CD8-positive, alpha-beta memory T cell (primary cell): ENCODE measurements at regions not wholly inside any gene's neighbourhood (a gene's known extent, or its start where the extent isn't known, plus 50 kb on each side); places are given as distances from the start of the nearest gene placed in this dataset.

Experiments used
- CTCF ChIA-PET: fragments of 350-600 bp; sonication (Branson Sonifier 250); formaldehyde crosslinking; loops from one replicate; lab custom pipeline; 2021; ENCODE audit warnings: antibody characterized with exemption; lab: Charles Lee
- POLR2A ChIA-PET: fragments of 350-600 bp; sonication (Branson Sonifier 250); formaldehyde crosslinking; loops from one replicate; lab custom pipeline; 2021; ENCODE audit warnings: antibody characterized with exemption; lab: Charles Lee
- DNase-seq, 5 donors: peaks; one replicate each; pipeline versions ENCODE4 v3.0.0 to v3.0.0-alpha.2; 2020 to 2022; ENCODE audit warnings: mixed read lengths in 1 of 5
- H3K27ac ChIP-seq: one replicate; pipeline ENCODE4 v1.7.0; 2013; ENCODE audit warnings: low read depth, mild to moderate bottlenecking, low read length, moderate library complexity
- H3K27me3 ChIP-seq: 2 replicates; pipeline ENCODE4 v1.7.0; 2013; ENCODE audit warnings: low read length, mild to moderate bottlenecking; ENCODE audit not compliant: insufficient read depth, poor library complexity, severe bottlenecking
- H3K36me3 ChIP-seq: 2 replicates; pipeline ENCODE4 v1.7.0; 2013; ENCODE audit warnings: mild to moderate bottlenecking, low read length, moderate library complexity; ENCODE audit not compliant: insufficient read depth
- H3K4me1 ChIP-seq: 2 replicates; pipeline ENCODE4 v1.7.0; 2013; ENCODE audit warnings: mild to moderate bottlenecking, low read length, moderate library complexity; ENCODE audit not compliant: insufficient read depth
- H3K4me3 ChIP-seq: 2 replicates; pipeline ENCODE4 v1.7.0; 2013; ENCODE audit warnings: mild to moderate bottlenecking, low read length
- H3K9me3 ChIP-seq: 2 replicates; pipeline ENCODE4 v1.7.0; 2013; ENCODE audit warnings: mild to moderate bottlenecking, low read length
- H3K27ac Mint-ChIP-seq, 8 donors: one replicate each; pipeline ENCODE4 v1.8.0; 2020 to 2021; ENCODE audit warnings: mixed read lengths in 8 of 8, mild to moderate bottlenecking in 6 of 8, inconsistent platforms in 3 of 8, moderate library complexity in 3 of 8
- H3K27me3 Mint-ChIP-seq, 2 donors: one replicate each; pipeline ENCODE4 v1.8.0; 2020 to 2021; ENCODE audit warnings: mixed read lengths in 2 of 2, mild to moderate bottlenecking in 1 of 2, moderate library complexity in 1 of 2
- H3K36me3 Mint-ChIP-seq, 3 donors: one replicate each; pipeline ENCODE4 v1.8.0; 2020 to 2021; ENCODE audit warnings: mixed read lengths in 3 of 3, inconsistent platforms in 1 of 3, mild to moderate bottlenecking in 1 of 3
- H3K4me1 Mint-ChIP-seq, 3 donors: one replicate each; pipeline ENCODE4 v1.8.0; 2020 to 2021; ENCODE audit warnings: mixed read lengths in 3 of 3, inconsistent platforms in 1 of 3, mild to moderate bottlenecking in 1 of 3
- H3K4me3 Mint-ChIP-seq, 7 donors: one replicate each; pipeline ENCODE4 v1.8.0; 2020 to 2021; ENCODE audit warnings: mixed read lengths in 7 of 7, mild to moderate bottlenecking in 6 of 7, moderate library complexity in 4 of 7, inconsistent platforms in 2 of 7
- H3K9me3 Mint-ChIP-seq, 5 donors: one replicate each; pipeline ENCODE4 v1.8.0; 2020 to 2022; ENCODE audit warnings: mixed read lengths in 5 of 5, mild to moderate bottlenecking in 3 of 5, moderate library complexity in 2 of 5, inconsistent platforms in 1 of 5

GRCh38 chr4:161222889-161223288 is 940.9 kb downstream of the FSTL5 start:
- CTCF ChIA-PET = no interaction called here
- no peak for DNase-seq

GRCh38 chr4:161208564-161208963 is 955.2 kb downstream of the FSTL5 start:
- Histone ChIP-seq H3K27me3 (no peaks in the 10 kb centered on the region), H3K27ac (no peak overlapping the region), H3K4me3 (no peak overlapping the region), H3K4me1 (no peaks in the 10 kb centered on the region), H3K9me3 (no peaks in the 10 kb centered on the region), H3K36me3 (no peaks in the 10 kb centered on the region)
- H3K27ac Mint-ChIP-seq = no peak overlapping the region
- POLR2A ChIA-PET = no interaction called here
- CTCF ChIA-PET = no interaction called here
- peaks cover 3 to 30% (median 16%) of the 10 kb centered on the region in 5 donors for H3K9me3 Mint-ChIP-seq
- H3K27me3 Mint-ChIP-seq = no peaks in the 10 kb centered on the region
- H3K36me3 Mint-ChIP-seq = no peaks in the 10 kb centered on the region
- DNase-seq = no peak
- H3K4me1 Mint-ChIP-seq = no peaks in the 10 kb centered on the region
- H3K4me3 Mint-ChIP-seq = no peak overlapping the region

More at GRCh38 chr4:161222889-161223288, 940.9 kb downstream of the FSTL5 start:
- H3K4me1 ChIP-seq = no peaks in the 10 kb centered on the region
- no peaks in the 10 kb centered on the region for H3K4me1 Mint-ChIP-seq
- peaks cover 0 to 1% (median 0%) of the 10 kb centered on the region in 3 donors for H3K36me3 Mint-ChIP-seq
- no peak overlapping the region for H3K27ac Mint-ChIP-seq
- H3K27me3 Mint-ChIP-seq = no peaks in the 10 kb centered on the region
- no peaks in the 10 kb centered on the region for H3K36me3 ChIP-seq
- peaks cover 3 to 37% (median 9%) of the 10 kb centered on the region in 5 donors for H3K9me3 Mint-ChIP-seq
- no peak overlapping the region for H3K4me3 Mint-ChIP-seq
- no peak overlapping the region for H3K27ac ChIP-seq
- H3K4me3 ChIP-seq = no peak overlapping the region
- H3K27me3 ChIP-seq = no peaks in the 10 kb centered on the region
- H3K9me3 ChIP-seq = no peaks in the 10 kb centered on the region
- POLR2A ChIA-PET = no interaction called here

DNA sequence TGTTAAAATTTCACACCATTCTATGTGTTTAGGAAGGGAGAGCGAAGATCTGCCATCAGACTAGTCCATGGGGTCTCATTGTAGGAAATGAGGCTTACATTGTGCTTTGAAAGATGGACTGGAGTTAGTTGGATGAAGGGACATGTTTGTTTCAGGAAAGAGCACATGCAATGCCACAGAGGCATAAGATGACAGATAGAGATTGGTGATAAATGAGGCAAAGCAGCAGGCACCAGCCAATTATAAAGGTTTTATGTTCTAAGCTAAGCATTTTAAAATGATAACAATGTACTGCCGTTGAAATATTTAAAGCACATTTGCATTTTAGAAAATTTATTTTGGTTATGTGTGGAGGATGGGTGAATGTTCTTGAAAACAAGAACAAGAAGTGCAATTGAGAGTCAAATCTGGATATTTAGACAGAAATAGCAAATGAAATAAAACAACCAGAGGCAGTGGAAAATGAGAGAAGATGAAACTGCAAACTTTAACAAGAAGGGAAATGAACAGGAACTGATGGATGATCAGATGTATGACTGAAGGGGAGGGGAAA is 957.2 kb downstream of the FSTL5 start:
- Histone ChIP-seq H3K27me3 (no peaks in the 10 kb centered on the region), H3K4me3 (no peak overlapping the region), H3K4me1 (no peaks in the 10 kb centered on the region), H3K36me3 (no peaks in the 10 kb centered on the region), H3K27ac (no peak overlapping the region), H3K9me3 (no peaks in the 10 kb centered on the region)
- Mint-ChIP-seq H3K4me3 (no peak overlapping the region), H3K27me3 (no peaks in the 10 kb centered on the region), H3K27ac (no peak overlapping the region), H3K36me3 (no peaks in the 10 kb centered on the region), H3K9me3 (peaks cover 0 to 20% (median 11%) of the 10 kb centered on the region in 5 donors), H3K4me1 (no peaks in the 10 kb centered on the region)
- ChIA-PET CTCF (no interaction called here), POLR2A (no interaction called here)
- no peak for DNase-seq

GRCh38 chr4:161203865-161204264 is 959.9 kb downstream of the FSTL5 start:
- no peaks in the 10 kb centered on the region for H3K9me3 ChIP-seq
- DNase-seq = no peak
- Mint-ChIP-seq H3K27ac (peak overlapping the region in 1 of 8 donors; percentile 71), H3K4me1 (no peaks in the 10 kb centered on the region), H3K4me3 (no peak overlapping the region), H3K27me3 (no peaks in the 10 kb centered on the region), H3K36me3 (no peaks in the 10 kb centered on the region), H3K9me3 (peaks cover 0 to 23% (median 9%) of the 10 kb centered on the region in 5 donors)
- no peak overlapping the region for H3K27ac ChIP-seq
- no peaks in the 10 kb centered on the region for H3K36me3 ChIP-seq
- ChIA-PET POLR2A (no interaction called here), CTCF (no interaction called here)
- H3K4me1 ChIP-seq = no peaks in the 10 kb centered on the region
- H3K27me3 ChIP-seq = no peaks in the 10 kb centered on the region
- H3K4me3 ChIP-seq = no peak overlapping the region

GRCh38 chr4:161197912-161198311 is 965.9 kb downstream of the FSTL5 start:
- no peaks in the 10 kb centered on the region for H3K36me3 Mint-ChIP-seq
- no peak overlapping the region for H3K4me3 Mint-ChIP-seq
- Histone ChIP-seq H3K4me1 (no peaks in the 10 kb centered on the region), H3K27ac (no peak overlapping the region), H3K36me3 (no peaks in the 10 kb centered on the region), H3K27me3 (no peaks in the 10 kb centered on the region), H3K4me3 (no peak overlapping the region), H3K9me3 (no peaks in the 10 kb centered on the region)
- CTCF ChIA-PET = no interaction called here
- no peak for DNase-seq
- H3K27me3 Mint-ChIP-seq = no peaks in the 10 kb centered on the region
- H3K9me3 Mint-ChIP-seq = peaks cover 3 to 31% (median 6%) of the 10 kb centered on the region in 5 donors
- H3K27ac Mint-ChIP-seq = no peak overlapping the region
- no peaks in the 10 kb centered on the region for H3K4me1 Mint-ChIP-seq
- POLR2A ChIA-PET = no interaction called here

DNA sequence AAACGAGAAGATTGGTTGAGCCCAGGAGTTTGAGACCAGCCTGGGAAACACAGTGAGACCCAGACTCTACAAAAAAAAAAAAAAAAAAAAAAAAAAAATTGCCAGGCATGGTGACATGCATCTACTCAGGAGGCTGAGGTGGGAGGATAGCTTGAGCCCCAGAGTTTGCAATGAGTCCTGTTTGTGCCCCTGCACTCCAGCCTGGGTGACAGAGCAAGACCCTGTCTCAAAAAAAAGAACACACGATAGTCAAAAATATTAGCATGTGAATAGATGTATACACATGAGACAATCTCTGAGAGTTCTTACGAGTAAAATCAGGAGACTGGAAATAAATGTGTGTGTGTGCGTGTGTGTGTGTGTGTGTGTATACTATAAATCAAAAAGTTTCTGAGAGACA is 966.3 kb downstream of the FSTL5 start:
- Mint-ChIP-seq H3K27me3 (no peaks in the 10 kb centered on the region), H3K4me3 (no peak overlapping the region), H3K9me3 (peaks cover 1 to 34% (median 9%) of the 10 kb centered on the region in 5 donors), H3K36me3 (no peaks in the 10 kb centered on the region), H3K4me1 (no peaks in the 10 kb centered on the region), H3K27ac (no peak overlapping the region)
- CTCF ChIA-PET = no interaction called here
- DNase-seq = no peak
- H3K4me3 ChIP-seq = no peak overlapping the region
- no peaks in the 10 kb centered on the region for H3K36me3 ChIP-seq
- H3K27ac ChIP-seq = no peak overlapping the region
- POLR2A ChIA-PET = no interaction called here
- no peaks in the 10 kb centered on the region for H3K4me1 ChIP-seq
- H3K27me3 ChIP-seq = no peaks in the 10 kb centered on the region
- H3K9me3 ChIP-seq = no peaks in the 10 kb centered on the region

DNA sequence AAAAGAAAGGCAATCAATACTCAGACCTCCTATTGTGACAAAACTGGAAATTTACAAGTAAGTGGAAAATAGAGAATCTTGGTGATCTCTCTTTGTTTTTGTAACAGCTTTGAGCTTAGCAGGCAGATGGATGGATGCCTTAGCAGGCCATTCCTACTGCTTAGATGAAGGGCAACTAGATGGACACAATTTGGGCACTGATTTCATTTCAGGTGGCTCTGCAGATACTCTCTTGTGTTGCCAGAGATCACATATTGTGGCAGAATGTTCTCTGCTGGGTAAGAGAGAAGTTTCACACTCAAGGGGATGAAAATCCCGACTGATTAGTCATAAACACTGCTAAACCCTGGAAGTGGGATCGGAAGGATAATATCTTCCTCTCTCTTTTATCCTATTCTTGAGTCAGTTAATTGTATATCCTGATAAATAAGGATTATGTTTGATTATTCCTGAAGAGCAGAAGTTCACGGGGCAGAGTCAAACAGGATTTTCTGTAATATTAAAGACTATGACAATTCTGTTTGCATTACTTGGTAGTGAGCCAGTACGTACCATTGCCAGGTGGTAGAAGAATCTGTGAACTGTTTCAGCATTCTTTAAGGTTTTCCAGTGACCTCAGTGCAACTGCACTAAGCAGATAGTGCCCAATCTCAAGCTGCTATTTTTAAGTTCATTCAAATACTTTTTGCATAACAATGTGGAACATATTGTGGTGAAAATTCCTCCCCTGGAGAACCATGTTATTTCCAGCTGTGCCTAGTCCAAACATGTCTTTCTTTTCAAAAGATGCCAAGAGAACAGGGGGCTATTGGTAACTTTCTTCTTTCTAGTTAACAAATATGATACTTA is 974.3 kb downstream of the FSTL5 start:
- Mint-ChIP-seq H3K27me3 (no peaks in the 10 kb centered on the region), H3K9me3 (peaks cover 0 to 26% (median 4%) of the 10 kb centered on the region in 5 donors)
- DNase-seq = no peak

GRCh38 chr4:161188578-161188977 is 975.2 kb downstream of the FSTL5 start:
- H3K27ac ChIP-seq = no peak overlapping the region
- peaks cover 0 to 25% (median 4%) of the 10 kb centered on the region in 5 donors for H3K9me3 Mint-ChIP-seq
- no peaks in the 10 kb centered on the region for H3K4me1 ChIP-seq
- ChIA-PET CTCF (no interaction called here), POLR2A (no interaction called here)
- no peaks in the 10 kb centered on the region for H3K27me3 ChIP-seq
- no peak for DNase-seq
- H3K36me3 ChIP-seq = no peaks in the 10 kb centered on the region
- no peaks in the 10 kb centered on the region for H3K36me3 Mint-ChIP-seq
- no peaks in the 10 kb centered on the region for H3K9me3 ChIP-seq
- H3K27ac Mint-ChIP-seq = no peak overlapping the region
- H3K4me3 ChIP-seq = no peak overlapping the region
- no peaks in the 10 kb centered on the region for H3K27me3 Mint-ChIP-seq
- no peak overlapping the region for H3K4me3 Mint-ChIP-seq
- no peaks in the 10 kb centered on the region for H3K4me1 Mint-ChIP-seq

More for the DNA sequence above, 974.3 kb downstream of the FSTL5 start:
- Mint-ChIP-seq H3K4me3 (no peak overlapping the region), H3K36me3 (no peaks in the 10 kb centered on the region), H3K4me1 (no peaks in the 10 kb centered on the region), H3K27ac (no peak overlapping the region)
- no peaks in the 10 kb centered on the region for H3K9me3 ChIP-seq
- ChIA-PET CTCF (no interaction called here), POLR2A (no interaction called here)
- H3K4me3 ChIP-seq = no peak overlapping the region
- H3K36me3 ChIP-seq = no peaks in the 10 kb centered on the region
- H3K27ac ChIP-seq = no peak overlapping the region
- no peaks in the 10 kb centered on the region for H3K27me3 ChIP-seq
- no peaks in the 10 kb centered on the region for H3K4me1 ChIP-seq
